Kidney capillary endothelial cell (primary cell): ENCODE measurements at regions not wholly inside any gene's neighbourhood (a gene's known extent, or its start where the extent isn't known, plus 50 kb on each side); places are given as distances from the start of the nearest gene placed in this dataset.
A peak's percentile ranks its signal among the peaks of the same experiment; 100 is the strongest.

Experiments
- DNase-seq: peaks from one replicate; pipeline ENCODE4 v3.0.0-alpha.2; 2018; ENCODE audit warnings: low spot score

GRCh38 chr13:82374719-82375118 lies 1507.6 kb downstream of the SLITRK1 start:
- no peak for DNase-seq

- no peak for DNase-seq
Measured at GRCh38 chr13:82370316-82370715, 1512.0 kb downstream of the SLITRK1 start.

- DNase-seq = no peak
Measured at GRCh38 chr13:82364525-82364924, 1517.7 kb downstream of the SLITRK1 start.

GRCh38 chr13:82358284-82358683 lies 1524.0 kb downstream of the SLITRK1 start:
- DNase-seq = peak; percentile 7

- no peak for DNase-seq
Measured at GRCh38 chr13:82356667-82357410, 1525.4 kb downstream of the SLITRK1 start.

- DNase-seq = no peak
Measured at GRCh38 chr13:82344867-82345266, 1537.4 kb downstream of the SLITRK1 start.

- DNase-seq = no peak
Measured at GRCh38 chr13:82341116-82341515, 1541.2 kb downstream of the SLITRK1 start.

- DNase-seq = peak; percentile 11
Measured at GRCh38 chr13:82330499-82330898, 1551.8 kb downstream of the SLITRK1 start.

- no peak for DNase-seq
Measured at GRCh38 chr13:82323101-82323500, 1559.2 kb downstream of the SLITRK1 start.

GRCh38 chr13:82305588-82305987 lies 1576.7 kb downstream of the SLITRK1 start:
- DNase-seq = no peak

- no peak for DNase-seq
Measured at GRCh38 chr13:82298106-82298505, 1584.2 kb downstream of the SLITRK1 start.

GRCh38 chr13:82294226-82294625 lies 1588.0 kb downstream of the SLITRK1 start:
- no peak for DNase-seq

- DNase-seq = no peak
Measured at GRCh38 chr13:82292334-82292733, 1589.9 kb downstream of the SLITRK1 start.

GRCh38 chr13:82291852-82292251 lies 1590.4 kb downstream of the SLITRK1 start:
- DNase-seq = no peak

GRCh38 chr13:82275644-82276043 lies 1606.6 kb downstream of the SLITRK1 start:
- DNase-seq = no peak

GRCh38 chr13:82259284-82259683 lies 1623.0 kb downstream of the SLITRK1 start:
- no peak for DNase-seq

- no peak for DNase-seq
Measured at GRCh38 chr13:82257790-82258507, 1624.3 kb downstream of the SLITRK1 start.

GRCh38 chr13:82248762-82249161 lies 1633.5 kb downstream of the SLITRK1 start:
- no peak for DNase-seq

- no peak for DNase-seq
Measured at GRCh38 chr13:82245860-82246259, 1636.4 kb downstream of the SLITRK1 start.

GRCh38 chr13:82224806-82225205 lies 1657.5 kb downstream of the SLITRK1 start:
- DNase-seq = no peak

- no peak for DNase-seq
Measured at GRCh38 chr13:82221621-82222020, 1660.7 kb downstream of the SLITRK1 start.

GRCh38 chr13:82220641-82221040 lies 1661.6 kb downstream of the SLITRK1 start:
- no peak for DNase-seq

- no peak for DNase-seq
Measured at GRCh38 chr13:82216165-82216564, 1666.1 kb downstream of the SLITRK1 start.

- no peak for DNase-seq
Measured at GRCh38 chr13:82214341-82214740, 1667.9 kb downstream of the SLITRK1 start.
